ENCODE measurements at regions not wholly inside any gene's neighbourhood (a gene's known extent, or its start where the extent isn't known, plus 50 kb on each side); places are given as distances from the start of the nearest gene placed in this dataset.

- Histone ChIP-seq H4K8ac (ENCODE audit: low read depth in 2 of 2, low read length in 2 of 2) (no peak overlapping the region), H3K4me3 (ENCODE audit: insufficient read depth, low read depth, low read length) (no peak overlapping the region), H3K9ac (ENCODE audit: low read depth, low read length) (no peak overlapping the region), H3K14ac (replicated peaks; ENCODE audit: low read depth, low read length) (no peak overlapping the region), H3K23ac (ENCODE audit: low read depth, low read length) (no peak overlapping the region), H3K9me1 (ENCODE audit: insufficient read depth, low read length) (no peaks in the 10 kb centered on the region), H2BK15ac (ENCODE audit: low read depth, low read length) (no peak overlapping the region), H3K36me3 (ENCODE audit: control insufficient read depth, insufficient read depth, low read length) (no peaks in the 10 kb centered on the region), H4K5ac (ENCODE audit: low read depth, low read length) (no peak overlapping the region), H3K79me1 (ENCODE audit: low read depth in 1 of 2, low read length in 2 of 2) (no peaks in the 10 kb centered on the region), H2BK120ac (ENCODE audit: low read depth, low read length) (no peak overlapping the region), H4K20me1 (ENCODE audit: insufficient read depth, low read length) (no peaks in the 10 kb centered on the region), H3K27me3 (ENCODE audit: control insufficient read depth, insufficient read depth, low read length) (no peaks in the 10 kb centered on the region), H2AFZ (replicated peaks; ENCODE audit: low read length, poor library complexity) (no peak overlapping the region), H2AK5ac (ENCODE audit: low read depth, low read length) (no peak overlapping the region), H3K9me3 (ENCODE audit: control insufficient read depth, insufficient read depth, low read length) (peaks cover 16% of the 10 kb centered on the region), H2AK9ac (replicated peaks; ENCODE audit: low read depth, low read length, poor library complexity) (no peak overlapping the region), H2BK5ac (ENCODE audit: low read depth, low read length, poor library complexity, severe bottlenecking) (no peak overlapping the region), H3K4me1 (ENCODE audit: control insufficient read depth, insufficient read depth, low read length) (no peaks in the 10 kb centered on the region), H2BK20ac (ENCODE audit: low read depth, low read length) (no peak overlapping the region), H3K4ac (ENCODE audit: low read depth, low read length) (no peak overlapping the region), H3K27ac (ENCODE audit: insufficient read depth, low read length) (no peak overlapping the region), H4K91ac (ENCODE audit: insufficient read depth, low read depth, low read length) (no peak overlapping the region), H3K18ac (ENCODE audit: low read depth, low read length) (no peak overlapping the region), H3K4me2 (ENCODE audit: low read depth, low read length) (no peak overlapping the region), H3K56ac (ENCODE audit: extremely low read depth, insufficient read depth, low read length) (no peak overlapping the region)
- dilution Hi-C loops (cut with HindIII; ENCODE audit: low sequenced_read_pairs, unreplicated experiment) = no loop called here
- CTCF ChIA-PET = no interaction called here
- POLR2A ChIA-PET (ENCODE audit: unreplicated experiment) = no interaction called here
- intact Hi-C loops (cut with micrococcal nuclease) = no loop called here
- no peak for ATAC-seq (ENCODE audit: low read depth)
- DNase-seq = no peak
- TF ChIP-seq, protein P1, sequence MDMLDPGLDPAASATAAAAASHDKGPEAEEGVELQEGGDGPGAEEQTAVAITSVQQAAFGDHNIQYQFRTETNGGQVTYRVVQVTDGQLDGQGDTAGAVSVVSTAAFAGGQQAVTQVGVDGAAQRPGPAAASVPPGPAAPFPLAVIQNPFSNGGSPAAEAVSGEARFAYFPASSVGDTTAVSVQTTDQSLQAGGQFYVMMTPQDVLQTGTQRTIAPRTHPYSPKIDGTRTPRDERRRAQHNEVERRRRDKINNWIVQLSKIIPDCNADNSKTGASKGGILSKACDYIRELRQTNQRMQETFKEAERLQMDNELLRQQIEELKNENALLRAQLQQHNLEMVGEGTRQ (IDR thresholded peaks at IDR 0.05; ENCODE audit: low read depth, low read length) = no peak
- no peak for TF ChIP-seq CTCF (conservative IDR thresholded peaks at IDR 0.05; ENCODE audit: low read depth, low read length)
- no peak for TF ChIP-seq CEBPB (IDR thresholded peaks at IDR 0.05; ENCODE audit: low read depth, low read length)
- no peak for TF ChIP-seq MAZ (IDR thresholded peaks at IDR 0.05; ENCODE audit: borderline replicate concordance, low read depth, low read length)
- TF ChIP-seq RCOR1 (IDR thresholded peaks at IDR 0.05; ENCODE audit: insufficient replicate concordance, low read length) = no peak
- TF ChIP-seq FOS (IDR thresholded peaks at IDR 0.05; ENCODE audit: low read depth, low read length) = no peak
- no peak for TF ChIP-seq POLR2A (IDR thresholded peaks at IDR 0.05; ENCODE audit: low read depth, low read length)
- no peak for TF ChIP-seq BHLHE40 (IDR thresholded peaks at IDR 0.05; ENCODE audit: low read depth, low read length)
- no peak for TF ChIP-seq MXI1 (IDR thresholded peaks at IDR 0.05; ENCODE audit: borderline replicate concordance, low read depth, low read length)
- TF ChIP-seq SMC3 (IDR thresholded peaks at IDR 0.05; ENCODE audit: low read depth, low read length) = no peak
- TF ChIP-seq, protein P2, sequence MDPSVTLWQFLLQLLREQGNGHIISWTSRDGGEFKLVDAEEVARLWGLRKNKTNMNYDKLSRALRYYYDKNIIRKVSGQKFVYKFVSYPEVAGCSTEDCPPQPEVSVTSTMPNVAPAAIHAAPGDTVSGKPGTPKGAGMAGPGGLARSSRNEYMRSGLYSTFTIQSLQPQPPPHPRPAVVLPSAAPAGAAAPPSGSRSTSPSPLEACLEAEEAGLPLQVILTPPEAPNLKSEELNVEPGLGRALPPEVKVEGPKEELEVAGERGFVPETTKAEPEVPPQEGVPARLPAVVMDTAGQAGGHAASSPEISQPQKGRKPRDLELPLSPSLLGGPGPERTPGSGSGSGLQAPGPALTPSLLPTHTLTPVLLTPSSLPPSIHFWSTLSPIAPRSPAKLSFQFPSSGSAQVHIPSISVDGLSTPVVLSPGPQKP (IDR thresholded peaks at IDR 0.05; ENCODE audit: borderline replicate concordance, low read depth, low read length) = no peak
- TF ChIP-seq RFX5 (IDR thresholded peaks at IDR 0.05; ENCODE audit: low read depth, low read length) = no peak
- no peak for TF ChIP-seq NFE2L2 (IDR thresholded peaks at IDR 0.05; ENCODE audit: low read depth, low read length)
- TF ChIP-seq MAFK (IDR thresholded peaks at IDR 0.05; ENCODE audit: low read depth, low read length) = no peak
- no peak for TF ChIP-seq RAD21 (IDR thresholded peaks at IDR 0.05; ENCODE audit: low read length)
- TF ChIP-seq CHD1 (IDR thresholded peaks at IDR 0.05; ENCODE audit: low read depth, low read length) = no peak
- BruUV-seq (replicated peaks) = no TSS peak
- in situ Hi-C loops (cut with MboI; ENCODE audit: low sequenced_read_pairs) = no loop called here
- WGBS, 2 experiments (ENCODE audit: extremely low coverage in 2 of 2, insufficient read length in 1 of 2) = no CpG with 5 or more reads among the region's 1 CpG
Observed at GRCh38 chr15:87167706-87168105, 1088.0 kb downstream of the AGBL1 start.
